ENCODE measurements at regions not wholly inside any gene's neighbourhood (a gene's known extent, or its start where the extent isn't known, plus 50 kb on each side); places are given as distances from the start of the nearest gene placed in this dataset.

GRCh38 chr2:242030226-242030575 lies 160.7 kb downstream of the RTP5 start:
- no peaks in the 10 kb centered on the region for H3K9me3 ChIP-seq (ENCODE audit: control insufficient read depth, low read depth, low read length)
- no peak overlapping the region for H4K8ac ChIP-seq (replicated peaks; ENCODE audit: insufficient read length, low read depth, low read length)
- H3K14ac ChIP-seq (ENCODE audit: insufficient read depth, low read length): no peak overlapping the region; the same call in 1 of the 2 replicates
- Mint-ChIP-seq H3K4me3 (no peak overlapping the region), H3K4me1 (peaks cover 20 to 28% of the 10 kb centered on the region in 2 experiments), H3K27ac (no peak overlapping the region), H3K36me3 (ENCODE audit: insufficient read depth in 1 of 3, low read depth in 3 of 3) (no peaks in the 10 kb centered on the region), H3K27me3 (ENCODE audit: low read depth) (peaks cover 96% of the 10 kb centered on the region), H3K9me3 (peaks cover 0 to 1% of the 10 kb centered on the region in 2 experiments; a peak in 2 of 5 replicates)
- H3K23me2 ChIP-seq (ENCODE audit: insufficient read length, low read depth, low read length, poor library complexity, severe bottlenecking): no peaks in the 10 kb centered on the region
- H3K79me2 ChIP-seq (ENCODE audit: insufficient read depth, low read length): no peaks in the 10 kb centered on the region
- H3K9ac ChIP-seq (ENCODE audit: extremely low read depth, insufficient read length, low read length): no peak overlapping the region
- H2AFZ ChIP-seq (ENCODE audit: low read length): no peak overlapping the region
- no peak overlapping the region for H2BK12ac ChIP-seq (ENCODE audit: insufficient read length, low read depth, low read length)
- H2BK5ac ChIP-seq (ENCODE audit: insufficient read length, low read length): no peak overlapping the region
- no peaks in the 10 kb centered on the region for H4K20me1 ChIP-seq (ENCODE audit: control insufficient read depth, insufficient read depth, insufficient read length)
- H2BK20ac ChIP-seq (ENCODE audit: low read depth, low read length, poor library complexity, severe bottlenecking): no peak overlapping the region
- H2BK15ac ChIP-seq (ENCODE audit: low read depth, low read length): no peak overlapping the region
- peak; percentile 22 for DNase-seq
- H2AK5ac ChIP-seq (ENCODE audit: insufficient read length, low read length): no peak overlapping the region
- H3K27me3 ChIP-seq (ENCODE audit: insufficient read depth, low read length): no peaks in the 10 kb centered on the region
- no peaks in the 10 kb centered on the region for H3K79me1 ChIP-seq (ENCODE audit: insufficient read depth, low read depth, low read length, poor library complexity, severe bottlenecking)
- no peak overlapping the region for H2BK120ac ChIP-seq (ENCODE audit: low read depth, low read length, poor library complexity, severe bottlenecking)
- H3K56ac ChIP-seq (ENCODE audit: insufficient read length, low read depth, low read length): no peak overlapping the region
- no peak overlapping the region for H4K5ac ChIP-seq (ENCODE audit: insufficient read length, low read depth, low read length)
- no peak overlapping the region for H3K27ac ChIP-seq (ENCODE audit: insufficient read length, low read depth, low read length)
- no peak overlapping the region for H3K4ac ChIP-seq (ENCODE audit: low read depth, low read length)
- no peak overlapping the region for H3T11ph ChIP-seq (ENCODE audit: low read length)
- H3K18ac ChIP-seq (ENCODE audit: insufficient read length, low read depth, low read length): no peak overlapping the region
- H3K4me1 ChIP-seq (ENCODE audit: insufficient read depth, low read length): no peaks in the 10 kb centered on the region
- no peak overlapping the region for H3K23ac ChIP-seq (ENCODE audit: insufficient read length, low read depth, low read length)
- no peak overlapping the region for H3K4me2 ChIP-seq (ENCODE audit: insufficient read depth, insufficient read length, low read length)
- no peak for TF ChIP-seq CTCF (conservative IDR thresholded peaks at IDR 0.05)
- no CpG with 5 or more reads among the region's 9 CpGs for WGBS (ENCODE audit: extremely low coverage, insufficient read length, low lambda C conversion rate)
- H4K91ac ChIP-seq (ENCODE audit: insufficient read length, low read depth, low read length): no peak overlapping the region
